ENCODE measurements at regions not wholly inside any gene's neighbourhood (a gene's known extent, or its start where the extent isn't known, plus 50 kb on each side); places are given as distances from the start of the nearest gene placed in this dataset.
A peak's percentile ranks its signal among the peaks of the same experiment; 100 is the strongest.

- no peaks in the 10 kb centered on the region for H3K36me3 Mint-ChIP-seq
- no peak for ATAC-seq
- POLR2A ChIA-PET = no interaction called here
- peaks cover 0 to 34% (median 1%) of the 10 kb centered on the region in 4 donors for H3K4me1 Mint-ChIP-seq
- peak overlapping the region in 4 of 10 donors; percentile 12 to 80 (median 44) for H3K27ac Mint-ChIP-seq
- H3K9me3 Mint-ChIP-seq = peaks cover 0 to 17% (median 0%) of the 10 kb centered on the region in 9 donors
- DNase-seq = no peak
- H3K27me3 Mint-ChIP-seq = no peaks in the 10 kb centered on the region
- H3K4me3 Mint-ChIP-seq = no peak overlapping the region
Observed at GRCh38 chr1:101330427-101331130, 93.8 kb downstream of the S1PR1 start.

DNA sequence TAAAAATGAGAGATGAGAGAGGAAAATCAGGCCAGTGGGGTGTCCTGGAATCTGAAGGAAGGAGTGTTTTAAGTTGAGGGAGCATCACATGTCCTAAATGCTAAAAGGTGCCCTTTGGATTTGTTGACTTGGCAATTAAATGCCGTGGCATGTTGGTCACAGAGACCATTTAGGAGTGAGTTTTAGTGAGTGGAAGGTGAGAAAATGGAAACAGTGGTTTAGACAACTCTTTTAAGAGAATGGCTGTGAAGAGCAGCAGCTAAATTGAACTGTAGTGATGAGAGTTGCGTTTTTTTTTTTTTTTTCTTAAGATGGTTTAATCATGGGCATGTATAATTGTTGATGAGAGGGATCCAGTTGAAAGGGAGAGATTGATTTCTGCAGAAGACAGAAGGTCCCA is 95.0 kb downstream of the S1PR1 start:
- POLR2A ChIA-PET = no interaction called here
- peak overlapping the region in 3 of 10 donors; percentile 3 to 80 (median 43) for H3K27ac Mint-ChIP-seq
- H3K36me3 Mint-ChIP-seq = peaks cover 0 to 2% (median 0%) of the 10 kb centered on the region in 3 donors
- DNase-seq = no peak
- H3K4me3 Mint-ChIP-seq = peak overlapping the region in 1 of 10 donors; percentile 65
- ATAC-seq = no peak
- no peaks in the 10 kb centered on the region for H3K27me3 Mint-ChIP-seq
- H3K9me3 Mint-ChIP-seq = peaks cover 0 to 17% (median 0%) of the 10 kb centered on the region in 9 donors
- peaks cover 0 to 35% (median 1%) of the 10 kb centered on the region in 4 donors for H3K4me1 Mint-ChIP-seq

- peak overlapping the region in 1 of 10 donors; percentile 80 for H3K27ac Mint-ChIP-seq
- H3K4me3 Mint-ChIP-seq = no peak overlapping the region
- no peaks in the 10 kb centered on the region for H3K27me3 Mint-ChIP-seq
- H3K4me1 Mint-ChIP-seq = peaks cover 0 to 38% (median 1%) of the 10 kb centered on the region in 4 donors
- peaks cover 0 to 17% (median 0%) of the 10 kb centered on the region in 9 donors for H3K9me3 Mint-ChIP-seq
- POLR2A ChIA-PET = no interaction called here
- DNase-seq (no peak), ATAC-seq (no peak)
- H3K36me3 Mint-ChIP-seq = peaks cover 0 to 4% (median 0%) of the 10 kb centered on the region in 3 donors
Observed at GRCh38 chr1:101332633-101333032, 95.8 kb downstream of the S1PR1 start.

DNA sequence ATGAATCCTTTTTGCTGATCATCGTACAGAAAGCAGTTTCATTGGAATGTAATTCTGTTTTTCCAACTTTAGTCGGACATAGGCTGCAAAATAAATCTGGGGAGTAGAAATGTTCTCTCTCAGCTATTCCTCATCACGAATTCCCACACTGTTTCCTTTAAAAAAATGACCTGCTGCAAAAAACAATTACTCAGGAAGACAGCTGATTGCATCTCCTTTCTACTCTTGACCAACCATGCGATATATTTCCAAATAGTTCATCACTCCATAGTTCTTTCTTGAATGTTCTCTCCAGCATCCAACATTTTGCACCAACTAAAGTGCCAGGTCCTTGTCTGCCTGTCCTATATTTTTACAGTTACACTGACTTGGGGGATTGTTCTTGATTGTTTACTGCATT is 96.4 kb downstream of the S1PR1 start:
- Mint-ChIP-seq H3K4me3 (no peak overlapping the region), H3K9me3 (peaks cover 0 to 17% (median 0%) of the 10 kb centered on the region in 9 donors), H3K27me3 (no peaks in the 10 kb centered on the region), H3K27ac (no peak overlapping the region), H3K4me1 (peaks cover 0 to 43% (median 2%) of the 10 kb centered on the region in 4 donors), H3K36me3 (peaks cover 0 to 4% (median 0%) of the 10 kb centered on the region in 3 donors)
- ATAC-seq = no peak
- no peak for DNase-seq
- POLR2A ChIA-PET = no interaction called here

- Mint-ChIP-seq H3K4me1 (peaks cover 0 to 29% (median 3%) of the 10 kb centered on the region in 4 donors), H3K27me3 (no peaks in the 10 kb centered on the region), H3K4me3 (no peak overlapping the region), H3K9me3 (peaks cover 0 to 14% (median 5%) of the 10 kb centered on the region in 9 donors), H3K36me3 (peaks cover 0 to 19% (median 2%) of the 10 kb centered on the region in 3 donors), H3K27ac (peak overlapping the region in 3 of 10 donors; percentile 70 to 77 (median 73))
- no peak for DNase-seq
- ATAC-seq = no peak
- POLR2A ChIA-PET = no interaction called here
Observed at GRCh38 chr1:101337968-101338367, 101.1 kb downstream of the S1PR1 start.

DNA sequence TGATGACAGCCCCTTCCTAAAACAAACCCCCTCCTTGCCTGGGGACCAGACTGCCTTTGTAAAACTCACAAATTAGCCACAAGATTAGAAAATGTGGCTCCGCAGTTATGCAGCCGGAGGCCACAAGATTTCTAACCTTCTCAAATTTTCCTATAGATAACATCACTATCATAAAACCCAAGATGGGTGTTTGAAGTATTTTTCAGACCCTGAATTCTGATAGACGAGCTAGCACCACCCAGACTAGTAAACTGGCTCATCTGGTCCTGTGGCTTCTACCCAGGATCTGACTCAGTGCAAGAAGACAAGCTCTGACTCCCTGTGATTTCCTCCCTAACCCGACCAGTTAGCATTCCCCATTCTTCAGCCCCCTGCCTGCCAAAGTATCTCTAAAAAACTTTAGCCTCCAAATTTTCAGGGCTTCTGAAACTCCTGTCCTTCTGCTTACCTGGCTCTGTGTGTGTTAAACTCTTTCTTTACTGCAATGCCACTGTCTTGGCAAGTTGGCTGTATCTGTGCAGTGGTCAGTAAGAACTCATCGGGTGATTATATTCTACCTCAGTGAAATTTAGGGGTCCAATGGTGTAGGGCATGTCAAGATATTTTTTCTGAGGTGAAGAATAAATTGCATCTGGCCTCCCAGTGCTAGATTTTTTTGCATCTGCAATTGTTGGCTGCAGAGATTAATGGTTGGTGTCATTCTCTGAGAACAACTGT is 102.1 kb downstream of the S1PR1 start:
- Mint-ChIP-seq H3K36me3 (peaks cover 0 to 19% (median 8%) of the 10 kb centered on the region in 3 donors), H3K4me1 (peaks cover 0 to 25% (median 3%) of the 10 kb centered on the region in 4 donors), H3K27me3 (no peaks in the 10 kb centered on the region), H3K27ac (peak overlapping the region in 6 of 10 donors; percentile 33 to 73 (median 65)), H3K9me3 (peaks cover 0 to 22% (median 8%) of the 10 kb centered on the region in 9 donors), H3K4me3 (peak overlapping the region in 2 of 10 donors; percentile 4 to 16)
- ATAC-seq = peak in 1 of 2 donors; percentile 49
- no peak for DNase-seq
- POLR2A ChIA-PET = no interaction called here

- POLR2A ChIA-PET = no interaction called here
- peak overlapping the region in 4 of 10 donors; percentile 18 to 63 (median 34) for H3K27ac Mint-ChIP-seq
- DNase-seq = no peak
- peaks cover 0 to 25% (median 7%) of the 10 kb centered on the region in 9 donors for H3K9me3 Mint-ChIP-seq
- H3K36me3 Mint-ChIP-seq = peaks cover 0 to 8% (median 2%) of the 10 kb centered on the region in 3 donors
- peaks cover 10 to 46% (median 33%) of the 10 kb centered on the region in 4 donors for H3K4me1 Mint-ChIP-seq
- no peaks in the 10 kb centered on the region for H3K27me3 Mint-ChIP-seq
- no peak for ATAC-seq
- peak overlapping the region in 2 of 10 donors; percentile 9 to 34 for H3K4me3 Mint-ChIP-seq
Observed at GRCh38 chr1:101344745-101345144, 107.9 kb downstream of the S1PR1 start.

- DNase-seq = peak in 1 of 10 donors; percentile 1
- POLR2A ChIA-PET = no interaction called here
- H3K4me3 Mint-ChIP-seq = peak overlapping the region; percentile 22 to 81 (median 62)
- peaks cover 0 to 25% (median 7%) of the 10 kb centered on the region in 9 donors for H3K9me3 Mint-ChIP-seq
- H3K27me3 Mint-ChIP-seq = no peaks in the 10 kb centered on the region
- H3K4me1 Mint-ChIP-seq = peaks cover 12 to 44% (median 33%) of the 10 kb centered on the region in 4 donors
- ATAC-seq = no peak
- H3K27ac Mint-ChIP-seq = peak overlapping the region in 8 of 10 donors; percentile 45 to 89 (median 74)
- H3K36me3 Mint-ChIP-seq = peaks cover 0 to 8% (median 2%) of the 10 kb centered on the region in 3 donors
Observed at GRCh38 chr1:101346419-101346818, 109.6 kb downstream of the S1PR1 start.

- Mint-ChIP-seq H3K36me3 (no peaks in the 10 kb centered on the region), H3K27me3 (no peaks in the 10 kb centered on the region), H3K27ac (peak overlapping the region in 6 of 10 donors; percentile 0 to 81 (median 34)), H3K4me3 (no peak overlapping the region), H3K9me3 (no peaks in the 10 kb centered on the region), H3K4me1 (peaks cover 10 to 15% (median 14%) of the 10 kb centered on the region in 4 donors)
- ATAC-seq (no peak), DNase-seq (no peak)
- POLR2A ChIA-PET = interaction anchor here (0.7 to 3.8 kb wide), 3 partner anchors 16 to 429 kb away, joined by 3 to 37 read pairs (median 4); no protein-coding TSS in a partner anchor
Observed at GRCh38 chr1:101356013-101356412, 119.2 kb downstream of the S1PR1 start.

DNA sequence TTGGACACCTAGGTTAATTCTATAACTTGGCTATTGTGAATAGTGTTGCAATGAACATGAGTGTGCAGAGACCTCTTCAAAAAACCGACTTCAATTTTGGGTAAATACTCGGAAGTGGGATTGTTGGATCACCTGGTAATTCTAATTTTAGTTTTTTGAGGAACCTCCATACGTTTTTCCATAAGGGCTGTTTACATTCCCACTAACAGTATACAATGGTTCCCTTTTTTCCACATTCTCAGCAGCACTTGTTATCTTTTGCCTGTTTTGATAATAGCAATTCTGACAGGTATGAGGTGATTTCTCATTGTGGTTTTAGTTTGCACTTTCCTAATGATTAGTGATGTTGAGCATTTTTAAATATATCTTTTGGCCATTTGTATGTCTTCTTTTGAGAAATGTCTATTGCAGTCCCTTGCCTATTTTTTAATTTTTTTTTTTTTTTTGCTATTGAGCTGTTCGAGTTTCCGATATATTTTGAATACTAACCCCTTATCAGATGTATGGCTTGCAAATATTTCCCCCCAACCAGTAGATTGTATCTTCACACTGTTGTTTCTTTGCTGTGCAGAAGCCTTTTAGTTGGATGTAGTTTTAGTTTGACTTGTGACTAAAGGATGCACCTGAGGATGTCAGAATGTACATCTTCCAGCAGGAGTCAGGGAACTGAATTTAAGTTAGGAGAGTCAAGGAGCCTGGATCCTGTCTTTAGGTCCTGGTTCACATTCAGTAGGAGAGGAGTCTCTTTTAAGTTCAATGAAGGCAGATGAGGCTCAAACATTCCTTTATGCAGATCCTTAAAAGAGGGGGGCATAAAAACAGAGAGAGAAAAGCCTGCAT is 120.0 kb downstream of the S1PR1 start:
- Mint-ChIP-seq H3K27ac (peak overlapping the region in 9 of 10 donors; percentile 11 to 93 (median 87)), H3K9me3 (no peaks in the 10 kb centered on the region), H3K36me3 (no peaks in the 10 kb centered on the region), H3K4me1 (peaks cover 10 to 14% (median 11%) of the 10 kb centered on the region in 4 donors), H3K4me3 (no peak overlapping the region), H3K27me3 (no peaks in the 10 kb centered on the region)
- no peak for DNase-seq
- ATAC-seq = no peak
- POLR2A ChIA-PET = interaction anchor here (1.0 to 3.3 kb wide), 3 partner anchors 15 to 62 kb away, joined by 3 to 47 read pairs (median 5); no protein-coding TSS in a partner anchor

DNA sequence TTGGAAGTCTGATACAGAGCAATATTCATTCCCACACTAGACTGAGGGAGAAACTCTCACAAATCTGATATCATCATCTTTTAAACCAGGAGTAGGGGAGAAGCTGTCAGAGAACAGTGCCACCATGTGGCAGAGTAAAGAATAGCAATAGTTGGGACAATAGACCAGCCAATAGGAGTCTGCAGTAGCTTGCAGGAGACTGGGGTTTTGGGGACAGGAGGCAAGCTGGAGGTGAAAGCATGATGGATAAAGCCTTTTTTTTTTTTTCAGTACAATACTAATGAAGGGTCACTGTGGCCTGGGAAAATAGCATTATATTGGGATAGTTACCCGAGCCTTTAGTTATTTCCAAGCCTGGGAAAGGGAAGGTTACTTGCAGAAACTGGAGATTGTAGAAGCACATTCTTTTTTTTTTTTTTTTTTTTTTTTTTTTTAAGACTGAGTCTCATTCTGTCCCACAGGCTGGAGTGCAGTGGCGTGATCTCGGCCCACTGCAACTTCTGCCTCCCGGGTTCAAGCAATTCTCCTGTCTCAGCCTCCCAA is 120.7 kb downstream of the S1PR1 start:
- ATAC-seq (peak; percentile 100), DNase-seq (peak; percentile 41 to 90 (median 78))
- POLR2A ChIA-PET = interaction anchor here (1.0 to 3.3 kb wide), 4 partner anchors 14 to 119 kb away, joined by 3 to 47 read pairs (median 6); no protein-coding TSS in a partner anchor
- no peaks in the 10 kb centered on the region for H3K9me3 Mint-ChIP-seq
- peaks cover 7 to 13% (median 10%) of the 10 kb centered on the region in 4 donors for H3K4me1 Mint-ChIP-seq
- H3K36me3 Mint-ChIP-seq = no peaks in the 10 kb centered on the region
- H3K27me3 Mint-ChIP-seq = no peaks in the 10 kb centered on the region
- peak overlapping the region in 9 of 10 donors; percentile 51 to 93 (median 87) for H3K27ac Mint-ChIP-seq
- peak overlapping the region in 3 of 10 donors; percentile 75 to 83 (median 82) for H3K4me3 Mint-ChIP-seq

GRCh38 chr1:101360506-101360905 is 123.7 kb downstream of the S1PR1 start:
- ATAC-seq (no peak), DNase-seq (no peak)
- Mint-ChIP-seq H3K27ac (no peak overlapping the region), H3K27me3 (no peaks in the 10 kb centered on the region), H3K4me3 (no peak overlapping the region), H3K4me1 (peaks cover 7 to 13% (median 11%) of the 10 kb centered on the region in 4 donors), H3K9me3 (no peaks in the 10 kb centered on the region), H3K36me3 (no peaks in the 10 kb centered on the region)
- POLR2A ChIA-PET = no interaction called here

Data from naive thymus-derived CD8-positive, alpha-beta T cell (primary cell).